SK-N-SH (cell line): ENCODE measurements at regions not wholly inside any gene's neighbourhood (a gene's known extent, or its start where the extent isn't known, plus 50 kb on each side); places are given as distances from the start of the nearest gene placed in this dataset.

Source experiments
- CTCF ChIA-PET: fragments of 300-600, 350-600 bp; formaldehyde crosslinking; extraction: SDS; loops from one replicate; lab custom pipeline; 2021; lab: Yijun Ruan, JAX
- POLR2A ChIA-PET: fragments of 350-600 bp; sonication (Branson Sonifier 250); formaldehyde crosslinking; extraction: SDS; loops from one replicate; lab custom pipeline; 2020; ENCODE audit warnings: antibody characterized with exemption, inconsistent platforms; lab: Yijun Ruan, JAX
- DNase-seq: peaks from one replicate; pipeline ENCODE4 v3.0.0; 2012
- H2AFZ ChIP-seq: fragments of 200-600 bp; sonication (generic); 2 replicates; pipeline ENCODE4 v1.8.1; 2016; ENCODE audit warnings: antibody characterized with exemption, mild to moderate bottlenecking, low read depth
- H3F3A ChIP-seq: fragments of 200-600 bp; sonication (generic); replicated peaks from 2 replicates; pipeline ENCODE3; 2016; ENCODE audit warnings: antibody characterized with exemption, mild to moderate bottlenecking; ENCODE audit not compliant: insufficient read depth
- H3K27ac ChIP-seq, 2 experiments: fragments of 200-500 bp in 1 of 2; fragments of 200-600 bp in 1 of 2; sonication (Bioruptor generic) in 1 of 2; sonication (generic), shearing (Covaris generic) in 1 of 2; 2 replicates each; pipeline versions ENCODE4 v1.5.1 to v1.6.1; 2014 to 2016; ENCODE audit warnings: low read depth in 2 of 2, inconsistent platforms in 1 of 2, low read length in 1 of 2, mild to moderate bottlenecking in 1 of 2, mixed read lengths in 1 of 2
- H3K27me3 ChIP-seq: fragments of 200-600 bp; sonication (generic), shearing (Covaris generic); 2 replicates; pipeline ENCODE4 v1.6.1; 2016; ENCODE audit warnings: mixed run types; ENCODE audit not compliant: insufficient read depth
- H3K36me3 ChIP-seq, 2 experiments: fragments of 200-500 bp in 1 of 2; fragments of 200-600 bp in 1 of 2; sonication (Bioruptor generic) in 1 of 2; sonication (generic) in 1 of 2; replicated peaks in 1 of 2; 2 replicates each; pipeline versions ENCODE3 to v1.5.1; 2014 to 2016; ENCODE audit warnings: low read length in 1 of 2, mild to moderate bottlenecking in 1 of 2; ENCODE audit not compliant: insufficient read depth in 2 of 2, control insufficient read depth in 1 of 2
- H3K4me1 ChIP-seq, 2 experiments: fragments of 200-500 bp in 1 of 2; fragments of 200-600 bp in 1 of 2; sonication (Bioruptor generic) in 1 of 2; sonication (generic), shearing (Covaris generic) in 1 of 2; 2 replicates each; pipeline versions ENCODE4 v1.5.1 to v1.6.1; 2014 to 2016; ENCODE audit warnings: low read depth in 1 of 2, low read length in 1 of 2, mixed run types in 1 of 2; ENCODE audit not compliant: insufficient read depth in 2 of 2, control insufficient read depth in 1 of 2
- H3K4me2 ChIP-seq: fragments of 200-600 bp; sonication (generic), shearing (Covaris generic); 2 replicates; pipeline ENCODE4 v1.6.1; 2017; ENCODE audit warnings: mixed run types
- H3K4me3 ChIP-seq, 2 experiments: fragments of 200-500 bp in 1 of 2; fragments of 200-600 bp in 1 of 2; sonication (Bioruptor generic) in 1 of 2; sonication (generic), shearing (Covaris generic) in 1 of 2; 2 replicates each; pipeline versions ENCODE4 v1.5.1 to v1.8.1; 2014 to 2016; ENCODE audit warnings: low read depth in 2 of 2, inconsistent platforms in 1 of 2, low read length in 1 of 2, mild to moderate bottlenecking in 1 of 2, mixed read lengths in 1 of 2, moderate library complexity in 1 of 2
- H3K79me2 ChIP-seq: fragments of 200-600 bp; sonication (generic); 2 replicates; pipeline ENCODE4 v1.8.1; 2017; ENCODE audit warnings: mild to moderate bottlenecking; ENCODE audit not compliant: insufficient read depth
- H3K9ac ChIP-seq: fragments of 200-600 bp; sonication (generic); 2 replicates; pipeline ENCODE4 v1.6.1; 2017; ENCODE audit warnings: mixed run types
- H3K9me2 ChIP-seq: fragments of 200-600 bp; sonication (generic); 2 replicates; pipeline ENCODE4 v1.6.1; 2017; ENCODE audit warnings: mixed run types
- H3K9me3 ChIP-seq: fragments of 200-600 bp; sonication (generic); 2 replicates; pipeline ENCODE4 v1.6.1; 2017; ENCODE audit warnings: mixed run types, mild to moderate bottlenecking, moderate library complexity
- H4K20me1 ChIP-seq: fragments of 200-600 bp; sonication (generic); 2 replicates; pipeline ENCODE4 v1.6.1; 2017; ENCODE audit warnings: mild to moderate bottlenecking, mixed run types; ENCODE audit not compliant: insufficient read depth
- CHD2 ChIP-seq: fragments of 150-350 bp; IDR thresholded peaks from 2 replicates; pipeline ENCODE4 v1.6.1; 2018; ENCODE audit warnings: low read length; ENCODE audit not compliant: partially characterized antibody
- EP300 ChIP-seq, 2 experiments: IDR thresholded peaks; 2 replicates each; pipeline versions ENCODE4 v1.4.0 to v1.6.1; 2012; ENCODE audit warnings: borderline replicate concordance in 1 of 2, low read depth in 1 of 2, low read length in 1 of 2
- FOXJ3 ChIP-seq: sonication (generic); formaldehyde crosslinking; IDR thresholded peaks from 2 replicates; pipeline ENCODE4 v1.5.1; 2020; ENCODE audit warnings: mild to moderate bottlenecking, missing genetic modification reagents
- GABPA ChIP-seq: IDR thresholded peaks from 2 replicates; pipeline ENCODE4 v1.4.0; 2012; ENCODE audit warnings: low read depth, mild to moderate bottlenecking
- GATA2 ChIP-seq: sonication (generic); formaldehyde crosslinking; IDR thresholded peaks from 2 replicates; pipeline ENCODE4 v1.5.0; 2020; ENCODE audit warnings: mild to moderate bottlenecking, missing genetic modification reagents
- JUND ChIP-seq: IDR thresholded peaks from 2 replicates; pipeline ENCODE4 v1.4.0; 2012
- MAX ChIP-seq: IDR thresholded peaks from 2 replicates; pipeline ENCODE4 v1.4.0; 2012; ENCODE audit warnings: low read depth
- MEF2A ChIP-seq: IDR thresholded peaks from 2 replicates; pipeline ENCODE4 v1.4.0; 2012; ENCODE audit warnings: low read depth, borderline replicate concordance
- NFIC ChIP-seq: IDR thresholded peaks from 2 replicates; pipeline ENCODE4 v1.4.0; 2012; ENCODE audit warnings: borderline replicate concordance
- POLR2AphosphoS5 ChIP-seq: IDR thresholded peaks from 2 replicates; pipeline ENCODE4 v1.6.1; 2012; ENCODE audit warnings: low read depth, low read length
- RCOR1 ChIP-seq: fragments of 150-350 bp; IDR thresholded peaks from 2 replicates; pipeline ENCODE4 v1.6.1; 2017; ENCODE audit warnings: antibody characterized with exemption, low read length
- RFX5 ChIP-seq: IDR thresholded peaks from 2 replicates; pipeline ENCODE4 v1.6.1; 2012; ENCODE audit warnings: mild to moderate bottlenecking, improper control_type of control experiment, low read length
- RXRA ChIP-seq: IDR thresholded peaks from 2 replicates; pipeline ENCODE4 v1.4.0; 2012; ENCODE audit warnings: low read depth, mild to moderate bottlenecking, borderline replicate concordance
- SIN3A ChIP-seq: IDR thresholded peaks from 2 replicates; pipeline ENCODE4 v1.6.1; 2012; ENCODE audit warnings: low read depth, mild to moderate bottlenecking, low read length, moderate library complexity, borderline replicate concordance
- SMC3 ChIP-seq: IDR thresholded peaks from 2 replicates; pipeline ENCODE4 v1.6.1; 2012; ENCODE audit warnings: low read depth, low read length, improper control_type of control experiment
- TAF1 ChIP-seq: IDR thresholded peaks from 2 replicates; pipeline ENCODE4 v1.6.1; 2012; ENCODE audit warnings: low read depth, mild to moderate bottlenecking, low read length, moderate library complexity, borderline replicate concordance
- USF2 ChIP-seq: fragments of 150-350 bp; IDR thresholded peaks from 2 replicates; pipeline ENCODE4 v1.6.1; 2017; ENCODE audit warnings: antibody characterized with exemption, low read length, low read depth, borderline replicate concordance
- YY1 ChIP-seq: IDR thresholded peaks from 2 replicates; pipeline ENCODE4 v1.4.0; 2012; ENCODE audit warnings: low read depth, mild to moderate bottlenecking
- WGBS: methylation state at CpG from one replicate; pipeline ENCODE4 v1.1.6; 2017; ENCODE audit warnings: low lambda C conversion rate; 5-methylcytosine and 5-hydroxymethylcytosine counted together
- TF ChIP-seq, protein P1 (sequence below): IDR thresholded peaks from 2 replicates; pipeline ENCODE4; 2012

GRCh38 chr16:51853586-51853985 is 693.4 kb downstream of the TOX3 start:
- no peak overlapping the region for H3K4me2 ChIP-seq
- no peak overlapping the region for H3K27ac ChIP-seq
- no peak overlapping the region for H2AFZ ChIP-seq
- no peaks in the 10 kb centered on the region for H4K20me1 ChIP-seq
- H3K79me2 ChIP-seq, result no peaks in the 10 kb centered on the region
- TF ChIP-seq USF2 (no peak), TAF1 (no peak), SIN3A (no peak), MAX (no peak), GATA2 (CRISPR knock-in tag) (no peak), EP300 (IDR thresholded peaks at IDR 0.05; ENCODE audit: borderline replicate concordance in 1 of 2, low read depth in 1 of 2, low read length in 1 of 2) (no peak)
- no peaks in the 10 kb centered on the region for H3K9me2 ChIP-seq
- ChIA-PET POLR2A (no interaction called here), CTCF (interaction anchor here (0.9 to 2.2 kb wide), 2 partner anchors 36 to 118 kb away, joined by 3 to 10 read pairs; no protein-coding TSS in a partner anchor)
- no peaks in the 10 kb centered on the region for H3F3A ChIP-seq
- H3K9ac ChIP-seq, result no peak overlapping the region
- no peaks in the 10 kb centered on the region; a peak in 1 of 4 replicates for H3K4me1 ChIP-seq
- no peaks in the 10 kb centered on the region for H3K27me3 ChIP-seq
- 22% methylated on average over 1 of the region's 1 CpG for WGBS
- H3K9me3 ChIP-seq, result no peaks in the 10 kb centered on the region
- no peak for DNase-seq
- no peak overlapping the region for H3K4me3 ChIP-seq
- no peaks in the 10 kb centered on the region for H3K36me3 ChIP-seq

DNA sequence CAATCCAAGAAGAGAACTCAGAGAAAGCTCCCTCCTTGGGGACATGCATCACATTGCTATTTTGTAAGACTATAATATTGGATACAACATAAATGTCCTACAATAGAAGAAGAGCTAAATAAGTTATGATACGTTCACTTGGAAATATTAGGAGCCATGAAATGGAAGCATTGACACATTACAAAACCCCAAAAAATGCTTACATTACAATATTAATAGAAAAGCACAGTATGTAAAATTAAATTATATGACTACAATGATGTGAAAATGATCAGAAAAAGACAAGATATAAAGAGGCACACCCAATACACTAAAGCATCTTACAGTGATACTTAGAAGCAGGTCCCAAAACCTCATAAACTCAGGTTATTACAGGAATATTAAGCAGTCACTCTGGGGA is 694.1 kb downstream of the TOX3 start:
- no peak overlapping the region for H3K4me2 ChIP-seq
- no peaks in the 10 kb centered on the region for H3K79me2 ChIP-seq
- H4K20me1 ChIP-seq, result no peaks in the 10 kb centered on the region
- H2AFZ ChIP-seq, result no peak overlapping the region
- 16% methylated on average over 1 of the region's 1 CpG for WGBS
- H3K9me3 ChIP-seq, result no peaks in the 10 kb centered on the region
- ChIA-PET CTCF (interaction anchor here (2.2 kb wide), 1 partner anchor 35 kb away, joined by 10 read pairs; no protein-coding TSS in a partner anchor), POLR2A (no interaction called here)
- H3K27ac ChIP-seq, result no peak overlapping the region
- no peaks in the 10 kb centered on the region for H3K27me3 ChIP-seq
- no peak overlapping the region for H3K4me3 ChIP-seq
- no peaks in the 10 kb centered on the region for H3K36me3 ChIP-seq
- no peak overlapping the region for H3K9ac ChIP-seq
- H3F3A ChIP-seq, result no peaks in the 10 kb centered on the region
- no peaks in the 10 kb centered on the region for H3K9me2 ChIP-seq
- H3K4me1 ChIP-seq, result no peaks in the 10 kb centered on the region; a peak in 1 of 4 replicates
- TF ChIP-seq POLR2AphosphoS5, result no peak
- DNase-seq, result no peak

DNA sequence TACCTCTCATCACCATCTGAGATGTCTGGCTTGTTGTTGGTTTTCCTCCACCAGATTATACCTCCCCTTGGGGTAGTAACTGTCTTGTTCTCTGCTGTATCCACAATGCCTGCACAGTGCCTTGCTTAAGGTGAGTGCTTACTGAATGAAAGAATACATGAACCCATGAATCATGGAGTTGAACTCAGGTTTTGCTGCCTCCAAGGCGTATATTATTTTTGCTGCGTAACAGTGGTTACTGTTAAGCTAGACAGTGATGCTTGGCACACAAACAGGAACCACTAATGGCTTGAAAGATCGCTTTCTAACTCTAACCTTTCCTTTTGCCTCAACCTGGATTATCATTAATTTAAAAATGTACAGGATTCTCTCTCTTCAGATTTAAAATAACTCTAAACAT is 695.8 kb downstream of the TOX3 start:
- Histone ChIP-seq H3K4me1 (no peaks in the 10 kb centered on the region; a peak in 1 of 4 replicates), H3K27ac (no peak overlapping the region), H3K4me2 (no peak overlapping the region), H3K27me3 (no peaks in the 10 kb centered on the region), H4K20me1 (no peaks in the 10 kb centered on the region), H3K4me3 (no peak overlapping the region), H3F3A (no peaks in the 10 kb centered on the region), H3K36me3 (no peaks in the 10 kb centered on the region), H3K9me2 (no peaks in the 10 kb centered on the region), H3K9ac (no peak overlapping the region), H3K79me2 (no peaks in the 10 kb centered on the region), H3K9me3 (no peaks in the 10 kb centered on the region), H2AFZ (no peak overlapping the region)
- ChIA-PET POLR2A (no interaction called here), CTCF (interaction anchor here (1.2 to 2.2 kb wide), 2 partner anchors 33 to 42 kb away, joined by 3 to 10 read pairs; no protein-coding TSS in a partner anchor)
- 29% methylated on average over 3 of the region's 3 CpGs for WGBS
- no peak for DNase-seq
- TF ChIP-seq MEF2A, result no peak
- no peak for TF ChIP-seq MAX
- no peak for TF ChIP-seq GATA2 (CRISPR knock-in tag)
- TF ChIP-seq RFX5, result no peak
- no peak for TF ChIP-seq CHD2
- no peak for TF ChIP-seq GABPA
- TF ChIP-seq NFIC, result no peak
- no peak for TF ChIP-seq RXRA
- TF ChIP-seq YY1, result no peak
- no peak for TF ChIP-seq JUND
- TF ChIP-seq TAF1, result no peak
- no peak for TF ChIP-seq POLR2AphosphoS5
- no peak for TF ChIP-seq RCOR1
- TF ChIP-seq FOXJ3 (CRISPR knock-in tag), result no peak
- TF ChIP-seq USF2, result no peak
- TF ChIP-seq, protein P1, sequence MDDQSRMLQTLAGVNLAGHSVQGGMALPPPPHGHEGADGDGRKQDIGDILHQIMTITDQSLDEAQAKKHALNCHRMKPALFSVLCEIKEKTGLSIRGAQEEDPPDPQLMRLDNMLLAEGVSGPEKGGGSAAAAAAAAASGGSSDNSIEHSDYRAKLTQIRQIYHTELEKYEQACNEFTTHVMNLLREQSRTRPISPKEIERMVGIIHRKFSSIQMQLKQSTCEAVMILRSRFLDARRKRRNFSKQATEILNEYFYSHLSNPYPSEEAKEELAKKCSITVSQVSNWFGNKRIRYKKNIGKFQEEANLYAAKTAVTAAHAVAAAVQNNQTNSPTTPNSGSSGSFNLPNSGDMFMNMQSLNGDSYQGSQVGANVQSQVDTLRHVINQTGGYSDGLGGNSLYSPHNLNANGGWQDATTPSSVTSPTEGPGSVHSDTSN, result no peak
- TF ChIP-seq SMC3, result no peak
